H1 (cell line): ENCODE measurements at regions not wholly inside any gene's neighbourhood (a gene's known extent, or its start where the extent isn't known, plus 50 kb on each side); places are given as distances from the start of the nearest gene placed in this dataset.
"Not testable (repeated sequence)": the region's sequence is repeated elsewhere in the genome, so short reads cannot be mapped to it uniquely, and the experiment has no call there.

ENCODE experiments used
- ATF3 ChIP-seq: IDR thresholded peaks from 2 replicates; pipeline ENCODE4 v1.6.1; 2011; ENCODE audit warnings: low read depth, mild to moderate bottlenecking, low read length; ENCODE audit not compliant: insufficient read depth
- CTCF ChIP-seq, 3 experiments: IDR thresholded peaks; 1 replicate in 2 of 3; 2 replicates in 1 of 3; pipeline versions ENCODE4 v1.5.1 to v1.6.1; 2011; ENCODE audit warnings: low read length in 3 of 3, mild to moderate bottlenecking in 3 of 3, inconsistent platforms in 2 of 3, low read depth in 1 of 3, moderate library complexity in 1 of 3; ENCODE audit not compliant: insufficient read depth in 1 of 3; ENCODE audit errors: control extremely low read depth in 1 of 3
- EP300 ChIP-seq, 2 experiments: IDR thresholded peaks; 1 replicate in 1 of 2; 2 replicates in 1 of 2; pipeline ENCODE4 v1.6.1; 2011 to 2012; ENCODE audit warnings: low read depth in 2 of 2, low read length in 2 of 2, mild to moderate bottlenecking in 2 of 2, borderline replicate concordance in 1 of 2, inconsistent platforms in 1 of 2, moderate library complexity in 1 of 2
- EZH2 ChIP-seq: fragments of 200-600 bp; sonication (generic); IDR thresholded peaks from 2 replicates; pipeline ENCODE4 v1.7.1; 2012; ENCODE audit warnings: low read depth, mild to moderate bottlenecking, moderate library complexity, low read length, inconsistent platforms; ENCODE audit not compliant: severe bottlenecking
- GABPA ChIP-seq: IDR thresholded peaks from 2 replicates; pipeline ENCODE4 v1.6.1; 2011; ENCODE audit warnings: mild to moderate bottlenecking, low read length, moderate library complexity, borderline replicate concordance; ENCODE audit not compliant: insufficient read depth
- MAFK ChIP-seq: IDR thresholded peaks from 2 replicates; pipeline ENCODE4 v1.6.1; 2012; ENCODE audit warnings: low read depth, mild to moderate bottlenecking, improper control_type of control experiment, low read length
- POLR2A ChIP-seq, 2 experiments: IDR thresholded peaks; 1 replicate in 1 of 2; 2 replicates in 1 of 2; pipeline ENCODE4 v1.6.1; 2011; ENCODE audit warnings: low read depth in 2 of 2, low read length in 2 of 2, mild to moderate bottlenecking in 2 of 2; ENCODE audit errors: control extremely low read depth in 1 of 2
- RAD21 ChIP-seq, 2 experiments: IDR thresholded peaks in 1 of 2; conservative IDR thresholded peaks in 1 of 2; 2 replicates each; pipeline ENCODE4 v1.6.1; 2011; ENCODE audit warnings: low read depth in 2 of 2, low read length in 2 of 2, improper control_type of control experiment in 1 of 2, inconsistent platforms in 1 of 2, mild to moderate bottlenecking in 1 of 2, moderate library complexity in 1 of 2
- SRF ChIP-seq: IDR thresholded peaks from 2 replicates; pipeline ENCODE4 v1.6.1; 2011; ENCODE audit warnings: mild to moderate bottlenecking, low read depth, low read length, moderate library complexity
- YY1 ChIP-seq: IDR thresholded peaks from 2 replicates; pipeline ENCODE4 v1.6.1; 2011; ENCODE audit warnings: low read depth, mild to moderate bottlenecking, low read length

- not testable (repeated sequence) for TF ChIP-seq CTCF (IDR thresholded peaks at IDR 0.05; ENCODE audit: control extremely low read depth in 1 of 3, insufficient read depth in 1 of 3, low read depth in 1 of 3, low read length in 3 of 3); EP300 (IDR thresholded peaks at IDR 0.05; ENCODE audit: borderline replicate concordance in 1 of 2, low read depth in 2 of 2, low read length in 2 of 2); SRF; POLR2A (IDR thresholded peaks at IDR 0.05; ENCODE audit: control extremely low read depth in 1 of 2, low read depth in 2 of 2, low read length in 2 of 2); ATF3; YY1; MAFK; RAD21 (IDR thresholded peaks at IDR 0.05 in 1 of 2, conservative IDR thresholded peaks at IDR 0.05 in 1 of 2; ENCODE audit: low read depth in 2 of 2, low read length in 2 of 2); EZH2; GABPA
These were observed 60.0 kb upstream of the KPNA3 start for GRCh38 chr13:49852460-49852859.
